ENCODE measurements at regions not wholly inside any gene's neighbourhood (a gene's known extent, or its start where the extent isn't known, plus 50 kb on each side); places are given as distances from the start of the nearest gene placed in this dataset.
"Not testable (repeated sequence)": the region's sequence is repeated elsewhere in the genome, so short reads cannot be mapped to it uniquely, and the experiment has no call there.

DNA sequence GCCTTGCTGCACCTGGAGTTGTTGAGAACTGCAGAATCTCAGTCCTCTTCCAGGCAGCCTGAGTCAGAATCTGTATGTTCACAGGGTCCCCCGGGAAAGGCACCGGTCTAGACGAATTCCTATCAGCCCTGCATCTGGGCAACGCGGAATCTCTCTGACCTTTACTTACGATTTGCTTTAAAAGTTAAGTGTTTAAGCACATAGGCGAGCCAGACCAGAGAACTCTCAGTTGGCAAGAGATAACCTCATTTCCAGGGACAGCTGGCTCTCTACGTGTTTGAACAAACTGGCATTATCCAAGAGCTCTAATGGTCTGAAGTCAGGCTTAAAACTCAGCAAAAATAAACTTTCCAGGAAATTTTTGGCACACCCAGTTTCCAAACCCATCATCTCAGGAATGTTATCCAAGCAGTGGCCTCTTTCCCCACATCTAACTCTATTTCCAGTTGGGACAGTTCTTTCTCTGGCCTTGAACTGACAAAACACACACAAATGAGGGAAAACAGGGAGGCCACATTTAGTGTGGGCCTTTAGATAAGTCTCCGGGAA, 53.4 kb downstream of the HES1 start:
- ATAC-seq (no peak), DNase-seq (no peak)
- H3K4me1 ChIP-seq (ENCODE audit: control insufficient read depth in 2 of 2, insufficient read depth in 2 of 2, low read length in 2 of 2): peaks cover 0 to under 1% of the 10 kb centered on the region in 2 donors
- H3K4me3 Mint-ChIP-seq: no peak overlapping the region
- intact Hi-C loops (cut with micrococcal nuclease): no loop called here
- peaks cover 0 to 5% (median 0%) of the 10 kb centered on the region in 5 donors for H3K27me3 Mint-ChIP-seq
- no peaks in the 10 kb centered on the region for H3K27me3 ChIP-seq (ENCODE audit: control insufficient read depth in 2 of 2, insufficient read depth in 2 of 2, low read length in 2 of 2)
- H3K27ac ChIP-seq (ENCODE audit: low read depth, low read length): no peak overlapping the region
- ChIA-PET POLR2A (no interaction called here), CTCF (no interaction called here)
- peaks cover 0 to 3% (median 0%) of the 10 kb centered on the region in 5 donors for H3K36me3 Mint-ChIP-seq
- H3K4me3 ChIP-seq (ENCODE audit: low read length): no peak overlapping the region
- H3K27ac Mint-ChIP-seq: no peak overlapping the region
- H3K9me3 Mint-ChIP-seq: peaks cover 0 to 2% (median 0%) of the 10 kb centered on the region in 11 donors
- H3K36me3 ChIP-seq (ENCODE audit: control insufficient read depth in 2 of 3, insufficient read depth in 3 of 3, low read length in 3 of 3): no peaks in the 10 kb centered on the region
- H3K4me1 Mint-ChIP-seq: peaks cover 6 to 34% (median 12%) of the 10 kb centered on the region in 7 donors
- H3K9me3 ChIP-seq (ENCODE audit: control insufficient read depth in 2 of 3, low read length in 3 of 3): no peaks in the 10 kb centered on the region

- peak overlapping the region in 1 of 9 donors; percentile 53 for H3K27ac Mint-ChIP-seq
- H3K4me3 Mint-ChIP-seq; POLR2A ChIA-PET; CTCF ChIA-PET; H3K9me3 Mint-ChIP-seq; H3K36me3 Mint-ChIP-seq; DNase-seq; H3K27me3 Mint-ChIP-seq; H3K4me3 ChIP-seq (ENCODE audit: low read length); ATAC-seq; H3K36me3 ChIP-seq (ENCODE audit: control insufficient read depth in 2 of 3, insufficient read depth in 3 of 3, low read length in 3 of 3); H3K4me1 ChIP-seq (ENCODE audit: control insufficient read depth in 2 of 2, insufficient read depth in 2 of 2, low read length in 2 of 2); H3K27me3 ChIP-seq (ENCODE audit: control insufficient read depth in 2 of 2, insufficient read depth in 2 of 2, low read length in 2 of 2); H3K9me3 ChIP-seq (ENCODE audit: control insufficient read depth in 2 of 3, low read length in 3 of 3); H3K27ac ChIP-seq (ENCODE audit: low read depth, low read length): not testable (repeated sequence)
- intact Hi-C loops (cut with micrococcal nuclease): loop anchor here in 1 of 2 donors (5.0 kb wide), 1 partner anchor 50 kb away; no protein-coding TSS in a partner anchor
- H3K4me1 Mint-ChIP-seq: peaks cover 14 to 46% (median 18%) of the 10 kb centered on the region in 7 donors
Measured at GRCh38 chr3:194191850-194192249, 55.9 kb downstream of the HES1 start.

GRCh38 chr3:194194051-194194756, 58.3 kb downstream of the HES1 start:
- H3K27me3 Mint-ChIP-seq: peaks cover 0 to 14% (median 8%) of the 10 kb centered on the region in 5 donors
- peaks cover 0 to 2% (median 0%) of the 10 kb centered on the region in 11 donors for H3K9me3 Mint-ChIP-seq
- Histone ChIP-seq H3K4me3 (ENCODE audit: low read length) (no peak overlapping the region), H3K9me3 (ENCODE audit: control insufficient read depth in 2 of 3, low read length in 3 of 3) (no peaks in the 10 kb centered on the region), H3K27ac (ENCODE audit: low read depth, low read length) (no peak overlapping the region), H3K4me1 (ENCODE audit: control insufficient read depth in 2 of 2, insufficient read depth in 2 of 2, low read length in 2 of 2) (peaks cover 0 to 4% of the 10 kb centered on the region in 2 donors), H3K27me3 (ENCODE audit: control insufficient read depth in 2 of 2, insufficient read depth in 2 of 2, low read length in 2 of 2) (no peaks in the 10 kb centered on the region), H3K36me3 (ENCODE audit: control insufficient read depth in 2 of 3, insufficient read depth in 3 of 3, low read length in 3 of 3) (no peaks in the 10 kb centered on the region)
- ATAC-seq (peak; percentile 68), DNase-seq (peak in 3 of 9 donors; percentile 9 to 24 (median 10))
- H3K4me3 Mint-ChIP-seq: peak overlapping the region in 7 of 10 donors; percentile 2 to 60 (median 21)
- H3K27ac Mint-ChIP-seq: peak overlapping the region in 3 of 9 donors; percentile 6 to 71 (median 61)
- ChIA-PET CTCF (no interaction called here), POLR2A (no interaction called here)
- peaks cover 0 to 3% (median 0%) of the 10 kb centered on the region in 5 donors for H3K36me3 Mint-ChIP-seq
- peaks cover 14 to 35% (median 18%) of the 10 kb centered on the region in 7 donors for H3K4me1 Mint-ChIP-seq
- intact Hi-C loops (cut with micrococcal nuclease): loop anchor here in 1 of 2 donors (5.0 kb wide), 1 partner anchor 52 kb away; no protein-coding TSS in a partner anchor

GRCh38 chr3:194194757-194195085, 58.8 kb downstream of the HES1 start:
- ChIA-PET POLR2A (no interaction called here), CTCF (no interaction called here)
- H3K27me3 ChIP-seq (ENCODE audit: control insufficient read depth in 2 of 2, insufficient read depth in 2 of 2, low read length in 2 of 2): no peaks in the 10 kb centered on the region
- DNase-seq (no peak), ATAC-seq (no peak)
- H3K27ac Mint-ChIP-seq: peak overlapping the region in 1 of 9 donors; percentile 71
- H3K4me1 Mint-ChIP-seq: peaks cover 14 to 35% (median 18%) of the 10 kb centered on the region in 7 donors
- peak overlapping the region in 3 of 10 donors; percentile 2 to 51 (median 6) for H3K4me3 Mint-ChIP-seq
- no peaks in the 10 kb centered on the region for H3K36me3 ChIP-seq (ENCODE audit: control insufficient read depth in 2 of 3, insufficient read depth in 3 of 3, low read length in 3 of 3)
- H3K4me1 ChIP-seq (ENCODE audit: control insufficient read depth in 2 of 2, insufficient read depth in 2 of 2, low read length in 2 of 2): peaks cover 0 to 4% of the 10 kb centered on the region in 2 donors
- H3K27ac ChIP-seq (ENCODE audit: low read depth, low read length): no peak overlapping the region
- peaks cover 0 to 3% (median 0%) of the 10 kb centered on the region in 5 donors for H3K36me3 Mint-ChIP-seq
- H3K9me3 ChIP-seq (ENCODE audit: control insufficient read depth in 2 of 3, low read length in 3 of 3): no peaks in the 10 kb centered on the region
- intact Hi-C loops (cut with micrococcal nuclease): loop anchor here in 1 of 2 donors (5.0 kb wide), 1 partner anchor 52 kb away; no protein-coding TSS in a partner anchor
- H3K27me3 Mint-ChIP-seq: peaks cover 0 to 14% (median 8%) of the 10 kb centered on the region in 5 donors
- no peak overlapping the region for H3K4me3 ChIP-seq (ENCODE audit: low read length)
- H3K9me3 Mint-ChIP-seq: peaks cover 0 to 2% (median 0%) of the 10 kb centered on the region in 11 donors

- ATAC-seq (no peak), DNase-seq (no peak)
- Histone ChIP-seq H3K36me3 (ENCODE audit: control insufficient read depth in 2 of 3, insufficient read depth in 3 of 3, low read length in 3 of 3) (no peaks in the 10 kb centered on the region), H3K27me3 (ENCODE audit: control insufficient read depth in 2 of 2, insufficient read depth in 2 of 2, low read length in 2 of 2) (no peaks in the 10 kb centered on the region), H3K9me3 (ENCODE audit: control insufficient read depth in 2 of 3, low read length in 3 of 3) (no peaks in the 10 kb centered on the region), H3K4me1 (ENCODE audit: control insufficient read depth in 2 of 2, insufficient read depth in 2 of 2, low read length in 2 of 2) (peaks cover 0 to 4% of the 10 kb centered on the region in 2 donors), H3K4me3 (ENCODE audit: low read length) (no peak overlapping the region), H3K27ac (ENCODE audit: low read depth, low read length) (no peak overlapping the region)
- ChIA-PET POLR2A (no interaction called here), CTCF (no interaction called here)
- Mint-ChIP-seq H3K27ac (peak overlapping the region in 1 of 9 donors; percentile 38), H3K4me3 (peak overlapping the region in 2 of 10 donors; percentile 6 to 45), H3K4me1 (peaks cover 14 to 35% (median 18%) of the 10 kb centered on the region in 7 donors), H3K27me3 (peaks cover 0 to 19% (median 8%) of the 10 kb centered on the region in 5 donors), H3K9me3 (peaks cover 0 to 2% (median 0%) of the 10 kb centered on the region in 11 donors), H3K36me3 (peaks cover 0 to 3% (median 0%) of the 10 kb centered on the region in 5 donors)
- intact Hi-C loops (cut with micrococcal nuclease): no loop called here
Measured at GRCh38 chr3:194195611-194196010, 59.7 kb downstream of the HES1 start.

- no peak for DNase-seq
- H3K36me3 Mint-ChIP-seq: peaks cover 0 to 3% (median 0%) of the 10 kb centered on the region in 5 donors
- H3K9me3 Mint-ChIP-seq: peaks cover 0 to 1% (median 0%) of the 10 kb centered on the region in 11 donors
- ChIA-PET POLR2A (no interaction called here), CTCF (no interaction called here)
- H3K4me3 ChIP-seq (ENCODE audit: low read length): no peak overlapping the region
- no peak overlapping the region for H3K27ac Mint-ChIP-seq
- peaks cover 13 to 31% (median 18%) of the 10 kb centered on the region in 7 donors for H3K4me1 Mint-ChIP-seq
- no peak overlapping the region for H3K27ac ChIP-seq (ENCODE audit: low read depth, low read length)
- peaks cover 0 to 4% of the 10 kb centered on the region in 2 donors for H3K4me1 ChIP-seq (ENCODE audit: control insufficient read depth in 2 of 2, insufficient read depth in 2 of 2, low read length in 2 of 2)
- no peaks in the 10 kb centered on the region for H3K9me3 ChIP-seq (ENCODE audit: control insufficient read depth in 2 of 3, low read length in 3 of 3)
- H3K36me3 ChIP-seq (ENCODE audit: control insufficient read depth in 2 of 3, insufficient read depth in 3 of 3, low read length in 3 of 3): no peaks in the 10 kb centered on the region
- no peak overlapping the region for H3K4me3 Mint-ChIP-seq
- no peaks in the 10 kb centered on the region for H3K27me3 ChIP-seq (ENCODE audit: control insufficient read depth in 2 of 2, insufficient read depth in 2 of 2, low read length in 2 of 2)
- intact Hi-C loops (cut with micrococcal nuclease): no loop called here
- peaks cover 0 to 21% (median 6%) of the 10 kb centered on the region in 5 donors for H3K27me3 Mint-ChIP-seq
- ATAC-seq: no peak
Measured at GRCh38 chr3:194196876-194197275, 60.9 kb downstream of the HES1 start.

Data from naive thymus-derived CD4-positive, alpha-beta T cell (primary cell).